Pancreas (tissue), 10 donors: ENCODE measurements at regions not wholly inside any gene's neighbourhood (a gene's known extent, or its start where the extent isn't known, plus 50 kb on each side); places are given as distances from the start of the nearest gene placed in this dataset.

ENCODE experiments used
- ATAC-seq, 4 donors: fragments of 200-7000 bp; cut with Tn5 transposase; one replicate each; pipeline versions ENCODE4 v1.8.0 to v1.9.1; 2020; ENCODE audit warnings: mild to moderate bottlenecking in 4 of 4, moderate library complexity in 4 of 4
- DNase-seq, 6 donors: peaks; one replicate each; pipeline ENCODE4 v3.0.0-alpha.2; 2020
- FAIRE-seq: peaks from 2 replicates; lab custom pipeline; 2012; peaks lifted over from hg19 to GRCh38; lab: Jason Lieb, UNC
- H3K27ac ChIP-seq, 4 donors: fragments of 200-600 bp; sonication (generic); 1 replicate in 3 of 4; 2 replicates in 1 of 4; pipeline versions ENCODE4 v1.5.0 to v1.8.0; 2020
- H3K27me3 ChIP-seq, 4 donors: fragments of 200-600 bp; one replicate each; pipeline ENCODE4 v1.8.0; 2021
- H3K36me3 ChIP-seq, 3 donors: fragments of 200-600 bp; sonication (generic) in 1 of 3; one replicate each; pipeline versions ENCODE4 v1.5.0 to v1.8.0; 2020 to 2021
- H3K4me1 ChIP-seq, 3 donors: fragments of 200-600 bp; one replicate each; pipeline ENCODE4 v1.8.0; 2021
- H3K4me3 ChIP-seq, 4 donors: fragments of 200-600 bp; sonication (generic) in 2 of 4; one replicate each; pipeline versions ENCODE4 v1.5.0 to v1.8.0; 2020 to 2021
- H3K9me3 ChIP-seq, 4 donors: fragments of 200-600 bp; one replicate each; pipeline ENCODE4 v1.8.0; 2021
- CTCF ChIP-seq, 4 donors: fragments of 200-600 bp; sonication (generic) in 3 of 4; IDR thresholded peaks; one replicate each; pipeline versions ENCODE4 v1.5.0 to v1.8.0; 2021; ENCODE audit warnings: antibody characterized with exemption in 4 of 4
- whole genome bisulfite sequencing, 2 donors: extraction: QIAGEN DNeasy Blood & Tissue Kit; methylation state at CpG; one replicate each; pipeline ENCODE4 v1.1.7; 2013; 5-methylcytosine and 5-hydroxymethylcytosine counted together
- intact Hi-C, 3 donors: fragments of 100-400 bp; cut with DNase I; formaldehyde crosslinking; loops; one replicate each; pipeline versions ENCODE4 v1.11.1 to v1.14.2; 2022
- donor health status: healthy with polysubstance abuse.
- donor health status: DM: no; HTN: no; CAD: no; lungs with moderate emphysema.
- donor health status: DM: no; HTN: no; CAD: no.
- donor health status: control.
- donor health status: control.
- donor health status: Bipolar disorder and iron deficiency.
- donor health status: DM: yes; HTN: yes; CAD: no.
- donor health status: DM: no; HTN: no; CAD: no.
- donor health status: DM: no; HTN: no; CAD: no.
- donor health status: DM: yes; HTN: yes; CAD: no.

- no peaks in the 10 kb centered on the region for H3K36me3 ChIP-seq
- FAIRE-seq (no peak), ATAC-seq (no peak), DNase-seq (no peak)
- intact Hi-C loops, result no loop called here
- H3K9me3 ChIP-seq, result no peaks in the 10 kb centered on the region
- no peak overlapping the region for H3K4me3 ChIP-seq
- WGBS, 2 donors, result 55 to 66% methylated on average over 5 of the region's 5 CpGs
- no peak overlapping the region for H3K27ac ChIP-seq
- no peaks in the 10 kb centered on the region for H3K4me1 ChIP-seq
- H3K27me3 ChIP-seq, result no peaks in the 10 kb centered on the region
- no peak for TF ChIP-seq CTCF (IDR thresholded peaks at IDR 0.05)
Measured at GRCh38 chr11:115085461-115086210, 407.3 kb downstream of the NXPE2 start.

GRCh38 chr11:115087791-115088190, 409.5 kb downstream of the NXPE2 start:
- no peak for FAIRE-seq
- intact Hi-C loops, result no loop called here

GRCh38 chr11:115092516-115092915, 411.7 kb downstream of the CADM1 start:
- DNase-seq, result no peak
- ATAC-seq, result no peak
- no peak for FAIRE-seq
- TF ChIP-seq CTCF (IDR thresholded peaks at IDR 0.05), result no peak
- no peak overlapping the region for H3K4me3 ChIP-seq
- H3K36me3 ChIP-seq, result no peaks in the 10 kb centered on the region
- intact Hi-C loops, result no loop called here
- no peaks in the 10 kb centered on the region for H3K27me3 ChIP-seq
- no peak overlapping the region for H3K27ac ChIP-seq
- H3K4me1 ChIP-seq, result no peaks in the 10 kb centered on the region
- WGBS, 2 donors, result 30 to 31% methylated on average over 3 of the region's 3 CpGs
- no peaks in the 10 kb centered on the region for H3K9me3 ChIP-seq

More at GRCh38 chr11:115087791-115088190, 409.5 kb downstream of the NXPE2 start:
- Histone ChIP-seq H3K36me3 (no peaks in the 10 kb centered on the region), H3K4me3 (no peak overlapping the region), H3K27me3 (no peaks in the 10 kb centered on the region), H3K27ac (no peak overlapping the region), H3K4me1 (no peaks in the 10 kb centered on the region), H3K9me3 (no peaks in the 10 kb centered on the region)
- ATAC-seq, result no peak
- 41 to 63% methylated on average over 2 of the region's 2 CpGs for WGBS, 2 donors
- no peak for TF ChIP-seq CTCF (IDR thresholded peaks at IDR 0.05)
- no peak for DNase-seq

GRCh38 chr11:115097796-115098408, 406.3 kb downstream of the CADM1 start:
- no peak for TF ChIP-seq CTCF (IDR thresholded peaks at IDR 0.05)
- Histone ChIP-seq H3K36me3 (no peaks in the 10 kb centered on the region), H3K27ac (no peak overlapping the region), H3K27me3 (no peaks in the 10 kb centered on the region), H3K4me1 (no peaks in the 10 kb centered on the region), H3K9me3 (no peaks in the 10 kb centered on the region), H3K4me3 (no peak overlapping the region)
- FAIRE-seq (no peak), ATAC-seq (no peak), DNase-seq (no peak)
- intact Hi-C loops, result no loop called here
- 53 to 71% methylated on average over 6 of the region's 6 CpGs for WGBS, 2 donors

- H3K27ac ChIP-seq, result no peak overlapping the region
- H3K36me3 ChIP-seq, result no peaks in the 10 kb centered on the region
- ATAC-seq, result no peak
- H3K4me3 ChIP-seq, result no peak overlapping the region
- no peaks in the 10 kb centered on the region for H3K4me1 ChIP-seq
- 77 to 90% methylated on average over 9 of the region's 9 CpGs for WGBS, 2 donors
- intact Hi-C loops, result no loop called here
- TF ChIP-seq CTCF (IDR thresholded peaks at IDR 0.05), result no peak
- no peak for DNase-seq
- H3K27me3 ChIP-seq, result no peaks in the 10 kb centered on the region
- no peaks in the 10 kb centered on the region for H3K9me3 ChIP-seq
- no peak for FAIRE-seq
Measured at GRCh38 chr11:115100706-115101105, 403.5 kb downstream of the CADM1 start.
